ENCODE measurements at regions not wholly inside any gene's neighbourhood (a gene's known extent, or its start where the extent isn't known, plus 50 kb on each side); places are given as distances from the start of the nearest gene placed in this dataset.

DNA sequence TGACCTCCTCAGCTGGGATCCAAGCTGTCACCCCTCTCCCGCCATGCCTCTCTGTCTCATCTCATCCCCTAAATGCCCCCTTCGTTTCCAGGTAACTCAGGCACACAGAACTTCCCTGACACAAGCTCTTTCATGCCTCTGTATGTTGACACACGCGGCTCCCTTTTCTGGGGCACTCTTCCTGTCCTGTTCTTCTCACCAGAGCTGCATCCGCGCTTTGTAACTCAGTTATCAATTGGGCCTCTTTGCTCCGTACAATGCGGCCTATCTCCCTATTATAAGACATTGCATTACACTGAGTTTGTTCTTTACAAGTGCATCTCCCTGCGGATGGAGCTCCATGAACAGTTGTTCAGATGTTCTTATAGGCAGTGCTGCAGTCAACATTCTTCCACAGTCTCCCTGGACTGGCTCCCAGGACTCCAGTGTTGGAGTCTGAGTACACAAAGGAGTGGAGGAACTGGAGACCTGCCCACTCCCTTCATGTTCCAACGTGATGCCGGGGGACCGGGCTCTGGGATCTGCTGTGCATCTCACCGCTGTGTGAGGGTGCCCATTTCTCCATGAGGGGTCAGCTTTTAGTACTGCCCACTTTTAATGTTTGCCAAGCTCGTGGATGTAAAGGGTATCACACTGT, 56.9 kb upstream of the TNS3 start:
- TF ChIP-seq, protein P1, sequence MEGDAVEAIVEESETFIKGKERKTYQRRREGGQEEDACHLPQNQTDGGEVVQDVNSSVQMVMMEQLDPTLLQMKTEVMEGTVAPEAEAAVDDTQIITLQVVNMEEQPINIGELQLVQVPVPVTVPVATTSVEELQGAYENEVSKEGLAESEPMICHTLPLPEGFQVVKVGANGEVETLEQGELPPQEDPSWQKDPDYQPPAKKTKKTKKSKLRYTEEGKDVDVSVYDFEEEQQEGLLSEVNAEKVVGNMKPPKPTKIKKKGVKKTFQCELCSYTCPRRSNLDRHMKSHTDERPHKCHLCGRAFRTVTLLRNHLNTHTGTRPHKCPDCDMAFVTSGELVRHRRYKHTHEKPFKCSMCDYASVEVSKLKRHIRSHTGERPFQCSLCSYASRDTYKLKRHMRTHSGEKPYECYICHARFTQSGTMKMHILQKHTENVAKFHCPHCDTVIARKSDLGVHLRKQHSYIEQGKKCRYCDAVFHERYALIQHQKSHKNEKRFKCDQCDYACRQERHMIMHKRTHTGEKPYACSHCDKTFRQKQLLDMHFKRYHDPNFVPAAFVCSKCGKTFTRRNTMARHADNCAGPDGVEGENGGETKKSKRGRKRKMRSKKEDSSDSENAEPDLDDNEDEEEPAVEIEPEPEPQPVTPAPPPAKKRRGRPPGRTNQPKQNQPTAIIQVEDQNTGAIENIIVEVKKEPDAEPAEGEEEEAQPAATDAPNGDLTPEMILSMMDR (IDR thresholded peaks at IDR 0.05) = no peak
- TF ChIP-seq POLR2A (IDR thresholded peaks at IDR 0.05) = no peak

Measured in testis (tissue), 2 donors.